HG02588 (cell line): ENCODE measurements at regions not wholly inside any gene's neighbourhood (a gene's known extent, or its start where the extent isn't known, plus 50 kb on each side); places are given as distances from the start of the nearest gene placed in this dataset.

Experiments
- ATAC-seq: cut with Tn5 transposase; IDR thresholded peaks from one replicate; pipeline ENCODE4 v1.9.1; 2021; ENCODE audit warnings: mild to moderate bottlenecking, moderate library complexity; ENCODE audit not compliant: unreplicated experiment

DNA sequence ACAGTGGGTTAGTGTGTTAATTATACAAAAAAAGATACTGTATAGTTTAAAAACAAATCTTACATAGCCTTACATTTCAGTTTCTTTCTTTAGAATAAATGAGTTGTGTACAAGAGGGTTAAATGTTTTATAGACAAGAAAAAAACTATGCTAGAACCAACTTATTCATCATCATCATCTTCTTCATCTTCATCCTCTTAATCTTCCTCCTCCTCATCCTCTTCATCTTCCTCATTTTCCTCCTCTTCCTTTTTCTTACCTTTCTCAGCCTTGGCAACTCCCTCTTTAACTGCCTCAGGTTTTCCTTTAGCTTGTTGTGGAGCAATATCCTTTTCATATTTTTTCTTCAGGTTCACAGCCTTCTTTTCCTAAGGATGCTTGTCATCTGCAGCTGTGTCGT, 53.7 kb downstream of the RPS12 start:
- no peak for ATAC-seq

DNA sequence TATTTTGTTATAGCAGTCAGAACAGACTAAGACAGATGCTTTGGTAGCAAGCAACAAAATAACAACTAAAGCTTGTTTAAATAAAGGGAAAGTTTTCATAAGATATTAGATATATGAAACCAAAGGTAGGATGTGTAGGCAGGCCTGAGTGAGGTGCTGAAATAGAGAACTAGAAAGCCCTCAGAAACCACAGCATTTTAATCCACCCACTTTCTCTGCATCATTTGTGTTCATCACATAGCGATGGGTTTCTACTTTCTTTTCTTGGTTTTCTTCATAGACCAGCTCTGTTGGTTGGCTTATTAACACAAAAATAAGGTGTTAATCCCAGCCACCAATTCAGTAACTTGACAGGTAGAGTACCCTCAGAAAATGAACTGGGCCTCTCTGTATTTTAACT, 58.6 kb downstream of the RPS12 start:
- ATAC-seq: peak; percentile 100

DNA sequence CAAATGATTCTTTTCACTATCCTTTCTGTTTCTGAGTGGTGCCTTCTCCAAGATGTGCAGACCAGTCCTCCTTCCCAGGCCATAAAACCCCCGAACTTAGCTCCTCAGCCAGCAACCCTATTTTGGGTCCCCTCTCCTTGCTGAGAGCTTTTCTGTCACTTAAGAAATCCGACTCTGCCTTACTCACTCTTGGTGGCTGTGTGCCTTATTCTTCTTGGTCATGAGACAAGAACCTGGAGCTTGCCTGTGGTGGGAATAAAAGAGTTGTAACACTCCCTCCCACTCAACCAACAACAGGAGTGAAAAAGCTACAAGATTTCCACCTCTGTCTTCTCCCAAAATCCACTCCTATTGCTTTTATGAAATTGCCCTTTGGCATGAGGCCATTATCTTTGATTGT, 62.6 kb downstream of the RPS12 start:
- ATAC-seq: no peak

DNA sequence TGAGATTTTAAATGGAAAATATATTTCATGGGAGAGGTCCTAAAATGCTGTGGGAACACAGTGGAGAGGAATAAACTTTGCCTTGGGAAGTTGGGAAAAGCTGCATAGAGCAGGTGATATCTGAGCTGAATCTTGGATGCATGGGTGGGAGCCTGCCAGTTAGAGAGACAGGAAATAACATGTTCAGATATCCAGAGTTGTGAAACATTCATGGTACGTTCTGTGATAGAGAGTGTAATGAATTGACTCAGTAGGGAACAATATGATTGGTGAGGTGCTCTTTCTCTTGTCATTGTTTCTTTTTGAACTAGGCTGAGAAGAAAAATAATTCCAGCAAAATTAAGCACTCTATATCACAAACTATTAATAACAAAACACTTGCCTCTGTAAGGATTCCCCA, 72.8 kb downstream of the RPS12 start:
- ATAC-seq: no peak

DNA sequence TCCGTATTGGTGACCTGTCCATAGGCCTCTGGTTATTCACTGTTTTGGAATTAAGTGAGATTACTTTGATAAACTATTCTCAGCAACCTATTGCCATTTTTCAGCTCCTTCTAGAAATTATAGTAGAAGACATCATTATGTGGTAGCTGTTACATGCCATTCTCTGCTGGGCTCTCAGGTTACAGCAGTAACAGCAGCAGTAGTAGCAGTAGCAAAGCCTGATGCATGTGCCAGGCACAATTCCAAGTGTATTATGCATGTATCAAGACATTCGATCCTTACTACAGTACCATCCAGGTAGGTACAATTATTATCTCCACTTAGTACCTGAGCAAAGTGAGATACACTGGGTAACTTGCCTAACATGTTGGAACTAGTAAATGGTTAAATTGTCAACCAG, 74.3 kb downstream of the RPS12 start:
- ATAC-seq: no peak

DNA sequence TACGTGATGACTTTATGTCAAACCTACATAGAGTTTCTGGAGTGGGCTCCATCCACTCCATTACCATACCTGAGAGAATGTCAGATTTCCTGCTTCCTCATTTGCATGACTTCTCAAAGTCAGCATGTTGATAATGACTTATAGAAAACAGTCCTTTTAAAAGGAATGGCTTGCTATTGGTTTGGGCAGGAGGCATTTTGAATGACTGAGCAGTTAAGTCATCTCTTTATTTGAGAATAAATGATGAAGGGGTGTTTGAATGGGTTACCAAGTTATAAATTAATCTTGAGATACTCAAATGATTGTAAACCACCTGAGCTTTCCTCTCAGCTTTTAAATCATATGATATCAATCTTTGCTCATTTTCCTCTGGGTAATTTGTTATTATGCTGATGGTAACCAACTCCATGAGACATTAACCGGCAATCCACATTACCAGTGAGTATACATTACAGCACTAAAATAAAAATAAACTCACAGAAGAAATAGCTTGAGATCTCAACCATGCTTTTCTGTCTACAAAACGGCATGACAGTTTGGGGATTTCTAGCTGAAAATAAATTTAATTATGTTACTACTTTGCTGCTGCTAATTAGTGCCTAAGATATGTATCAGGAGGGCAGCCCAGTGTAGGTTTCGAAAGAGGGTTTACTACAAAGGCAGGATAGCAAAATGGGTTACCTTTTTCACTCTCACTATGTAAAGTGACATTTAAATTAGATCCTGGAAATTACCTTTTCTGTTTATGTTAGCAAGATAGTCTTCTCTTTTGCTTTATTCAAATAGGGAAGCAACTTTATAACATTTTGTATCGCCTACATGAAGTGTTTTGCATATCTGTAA, 78.8 kb downstream of the RPS12 start:
- ATAC-seq: no peak

DNA sequence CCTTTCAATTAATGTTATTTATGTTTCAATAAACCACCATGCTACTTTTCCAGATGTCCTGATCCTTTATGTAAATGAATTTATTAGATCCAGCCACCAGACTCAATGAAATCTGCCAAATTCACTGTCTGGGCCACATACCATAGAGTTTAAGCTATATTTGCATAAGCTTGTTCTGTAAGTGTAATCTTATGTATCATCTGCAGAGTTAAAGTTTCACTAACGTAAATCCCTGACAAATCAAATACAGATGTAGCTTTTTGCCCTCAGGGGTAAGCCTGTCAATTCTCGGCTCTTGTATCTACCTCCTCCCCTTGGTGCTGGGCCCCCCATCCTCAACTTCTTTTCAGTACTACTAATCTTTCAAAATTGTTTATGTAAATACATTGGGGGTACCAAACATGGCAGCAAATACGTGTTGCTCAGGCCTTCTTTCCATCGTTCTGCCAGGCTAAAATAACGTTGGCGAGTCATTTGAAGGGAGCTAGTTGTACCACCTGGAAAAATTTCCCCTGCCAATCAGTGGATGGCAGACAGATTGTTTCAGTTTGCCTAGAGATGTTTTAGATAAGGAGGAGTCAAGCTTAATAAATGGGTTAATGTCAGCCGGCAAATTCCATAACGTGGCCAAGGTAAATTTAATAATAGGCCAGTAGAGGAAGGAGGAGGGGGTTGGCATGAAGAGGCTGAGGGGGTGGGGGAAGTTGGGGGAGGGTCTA, 79.6 kb downstream of the RPS12 start:
- no peak for ATAC-seq

DNA sequence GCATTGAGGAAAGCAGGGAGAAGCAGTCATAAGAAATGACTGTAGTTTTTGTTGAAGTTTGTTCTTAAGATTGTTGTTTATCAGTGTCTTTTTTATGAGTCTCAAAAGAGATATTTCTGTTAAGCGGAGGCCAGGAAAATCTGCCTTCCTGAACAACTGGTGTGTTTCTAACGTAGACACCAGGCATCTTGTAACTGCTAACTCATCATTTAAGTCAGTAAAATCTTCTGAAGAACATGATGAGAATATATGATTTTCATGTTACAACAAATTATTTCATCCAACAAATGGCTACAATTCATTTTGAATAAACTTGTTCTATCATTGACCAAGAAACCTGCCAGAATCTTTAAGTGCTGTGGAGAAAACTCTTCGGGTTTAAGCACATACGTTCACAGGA, 84.0 kb downstream of the RPS12 start:
- ATAC-seq: no peak

DNA sequence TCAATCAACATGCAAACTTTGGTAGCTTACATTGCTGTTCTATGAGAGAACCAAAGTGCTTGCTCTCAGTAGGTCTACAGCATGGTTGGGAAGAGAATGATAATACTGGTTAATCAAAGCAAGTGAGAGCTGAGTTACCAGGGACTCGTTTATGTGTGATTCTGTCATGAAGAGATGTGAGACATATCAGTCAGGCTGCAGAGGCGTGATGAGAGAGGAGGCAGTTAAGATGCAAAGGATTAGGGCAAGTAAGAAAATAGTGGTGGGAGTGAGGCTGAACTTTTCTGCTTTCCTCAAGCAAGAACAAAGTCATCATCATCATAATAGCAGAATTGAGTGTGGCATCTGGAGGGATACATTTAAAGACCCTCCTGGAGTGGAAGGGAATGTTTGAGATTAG, 86.5 kb downstream of the RPS12 start:
- no peak for ATAC-seq

DNA sequence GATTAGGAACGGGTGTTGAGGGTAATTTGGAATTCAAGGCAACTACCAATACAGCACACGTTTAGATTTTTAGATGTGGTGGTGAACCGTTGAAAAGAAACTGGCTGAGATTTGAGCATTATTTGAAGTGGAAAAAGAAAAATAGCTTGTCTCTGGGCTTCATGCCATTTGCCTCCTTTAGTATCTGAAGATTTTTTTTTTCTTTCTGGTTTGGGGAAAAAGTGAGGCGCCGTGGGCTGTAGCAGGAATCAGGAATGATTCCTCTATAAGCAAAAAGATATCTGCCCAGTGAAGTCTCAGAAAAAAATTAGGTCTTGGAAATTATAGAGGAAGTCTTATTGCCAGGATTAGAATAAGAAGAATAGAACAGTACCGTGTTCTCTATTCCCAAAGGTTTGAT, 88.5 kb downstream of the RPS12 start:
- no peak for ATAC-seq

DNA sequence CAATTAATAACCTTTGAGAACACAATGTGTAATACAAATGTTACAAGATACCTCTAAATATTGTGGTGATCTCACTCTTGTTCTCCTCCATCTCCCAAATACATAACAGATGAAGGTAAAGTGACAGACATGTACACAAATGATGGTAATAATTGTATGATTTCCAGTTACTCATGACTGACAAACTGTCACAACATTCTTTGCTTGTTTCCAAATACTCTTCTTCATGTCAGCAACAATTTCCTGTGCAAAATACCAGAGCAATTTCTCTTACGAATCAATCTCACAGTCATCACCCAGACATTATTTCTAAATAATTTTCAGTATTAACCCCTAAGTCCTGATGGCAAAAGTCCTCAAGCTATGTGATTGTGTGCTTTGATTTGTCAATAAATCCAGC, 92.9 kb downstream of the RPS12 start:
- ATAC-seq: no peak

DNA sequence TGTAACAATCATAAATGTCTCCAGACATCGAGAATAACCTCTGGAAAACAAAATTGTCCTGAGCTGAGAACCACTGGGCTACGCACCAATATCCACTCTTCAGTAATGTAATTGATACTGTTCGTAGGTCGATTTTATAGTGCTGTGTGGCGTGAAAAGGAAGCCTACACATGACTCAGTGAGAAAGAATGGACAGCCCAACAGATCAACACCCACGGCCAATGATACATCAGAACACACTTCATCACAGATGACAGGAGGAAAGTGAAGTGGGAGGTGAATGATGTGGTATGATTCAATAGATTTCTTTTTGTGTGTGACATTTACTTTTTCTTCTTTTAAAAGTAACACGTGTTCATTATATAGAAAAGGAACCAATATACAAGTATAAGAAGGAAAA, 93.5 kb downstream of the RPS12 start:
- ATAC-seq: no peak

DNA sequence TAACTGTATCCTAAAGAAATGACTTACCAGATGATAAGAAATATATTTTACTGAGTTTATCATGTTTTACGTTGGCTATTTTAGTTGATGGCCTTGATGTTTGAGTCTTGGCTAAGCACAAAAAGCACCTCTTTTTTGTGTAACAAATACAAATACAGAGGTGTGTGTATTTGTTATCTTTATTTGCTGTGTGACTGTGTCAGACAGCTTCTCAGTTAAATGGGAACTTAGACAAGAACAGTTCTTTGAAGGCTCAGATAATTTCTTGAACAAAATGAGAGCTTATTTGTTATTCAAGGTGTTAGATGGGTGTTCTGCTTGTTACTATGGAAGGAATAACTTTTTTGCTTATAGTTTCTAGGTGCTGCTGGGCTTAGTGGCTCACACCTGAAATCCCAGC, 95.4 kb downstream of the RPS12 start:
- no peak for ATAC-seq

DNA sequence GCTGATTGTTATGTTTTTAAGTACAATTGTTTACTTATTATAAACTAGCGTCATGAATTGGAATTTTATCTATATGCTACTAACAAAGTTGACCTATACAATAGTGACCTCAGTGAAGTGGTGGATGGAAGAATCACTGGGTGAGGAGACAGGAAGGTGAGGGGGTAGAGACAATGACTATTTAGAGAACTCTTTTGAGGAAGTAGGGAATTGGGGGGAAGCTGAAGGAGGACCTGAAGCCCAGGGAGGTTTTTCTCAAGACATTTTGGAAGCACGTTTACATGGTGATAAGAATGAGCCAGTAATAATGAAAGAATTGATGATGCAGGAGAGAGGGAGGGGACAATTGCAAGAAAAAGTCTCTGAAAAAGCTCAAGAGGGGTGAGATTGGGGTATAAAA, 96.4 kb downstream of the RPS12 start:
- ATAC-seq: no peak

DNA sequence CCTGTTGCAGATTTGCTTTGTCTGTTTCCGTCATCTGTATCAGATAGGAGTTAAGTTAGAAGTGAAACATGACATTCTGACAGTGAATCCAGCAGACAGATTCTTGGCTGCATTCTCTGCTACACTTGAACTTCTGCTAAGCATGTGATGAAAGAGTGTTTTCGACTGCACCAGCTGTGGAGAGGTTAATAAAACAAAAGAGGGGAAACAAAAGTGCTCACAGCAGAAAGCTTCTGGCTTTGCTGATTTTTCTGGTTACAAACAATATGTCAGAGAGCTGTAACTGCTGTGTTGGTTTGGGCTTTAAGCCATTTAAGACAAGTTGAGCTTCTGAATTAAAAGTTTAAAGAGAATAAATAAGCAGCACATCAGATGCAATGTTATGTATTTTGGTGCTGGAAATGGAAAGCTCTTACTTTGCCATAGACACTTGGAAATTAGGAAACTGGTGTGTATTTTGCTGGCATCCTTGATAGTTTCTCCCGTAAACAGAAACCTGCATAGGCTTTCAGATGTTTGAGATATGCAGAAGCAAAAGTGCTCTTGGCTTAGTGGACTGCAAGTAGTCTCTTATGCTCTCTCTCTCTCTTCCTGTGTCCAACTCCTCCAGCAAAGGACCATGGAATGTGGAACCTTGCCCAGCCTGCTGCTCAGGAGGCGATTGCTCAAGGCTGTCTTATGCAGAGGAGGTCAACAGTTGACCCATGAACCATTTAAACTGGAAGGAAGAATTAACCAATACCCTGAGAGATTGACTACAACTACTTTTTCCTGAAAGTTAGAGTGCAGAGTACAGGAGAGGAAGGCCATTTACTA, 104.9 kb downstream of the RPS12 start:
- no peak for ATAC-seq

DNA sequence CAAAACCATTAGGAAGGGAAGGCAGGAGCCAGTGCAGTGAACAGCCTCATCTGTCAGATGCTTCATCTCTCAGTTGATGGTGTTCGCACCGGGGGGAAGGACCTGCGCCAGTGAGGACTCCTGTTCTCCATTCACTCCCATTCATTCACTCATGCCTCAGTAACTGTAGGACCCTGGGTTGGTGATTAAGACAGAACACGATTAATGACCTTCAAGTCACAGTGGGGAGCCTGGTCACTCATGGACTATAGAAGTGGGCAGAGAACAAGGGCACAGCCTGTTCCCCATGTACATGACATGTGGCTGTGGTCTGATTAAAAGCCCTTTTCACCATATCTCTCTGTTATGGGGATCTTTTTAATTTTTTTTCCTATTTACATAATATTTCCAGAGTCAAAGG, 113.3 kb downstream of the RPS12 start:
- ATAC-seq: no peak

DNA sequence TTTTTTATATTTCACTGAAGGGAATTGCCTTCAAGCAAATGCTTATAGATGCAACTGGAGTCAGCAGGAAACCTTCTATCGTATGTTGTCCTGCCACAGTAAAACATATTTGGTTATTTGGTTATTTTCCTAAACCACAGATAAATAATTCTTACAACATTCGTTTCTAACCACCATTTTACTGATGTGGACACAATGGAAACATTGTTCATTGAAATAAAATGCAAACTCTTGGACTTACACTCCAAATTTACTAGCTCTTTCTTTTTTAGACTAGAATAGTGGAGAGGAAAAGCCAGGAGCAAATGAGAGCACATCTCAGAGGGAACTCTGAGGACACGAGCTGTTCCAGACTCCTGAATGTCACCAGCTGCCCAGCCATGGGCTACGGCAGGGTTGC, 114.8 kb downstream of the RPS12 start:
- no peak for ATAC-seq

DNA sequence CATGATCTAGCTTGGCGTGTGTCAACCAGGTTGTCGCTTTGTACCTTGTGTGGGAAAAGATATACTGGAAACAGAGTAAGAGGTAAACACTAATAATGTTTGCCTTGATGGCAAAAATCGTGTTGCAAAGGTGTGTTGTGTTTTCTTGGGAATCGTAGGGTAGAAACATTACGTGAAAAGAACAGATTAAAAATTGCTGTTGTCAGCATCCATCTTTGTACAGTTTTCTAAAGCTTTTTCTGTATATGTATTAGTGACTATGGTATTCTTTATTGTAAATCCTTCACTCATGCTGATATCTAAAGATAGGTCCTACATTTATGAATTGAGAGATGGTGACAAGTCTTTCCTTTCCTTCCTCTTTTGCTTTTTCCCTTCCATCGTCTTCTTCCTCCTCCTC, 116.9 kb downstream of the RPS12 start:
- no peak for ATAC-seq

DNA sequence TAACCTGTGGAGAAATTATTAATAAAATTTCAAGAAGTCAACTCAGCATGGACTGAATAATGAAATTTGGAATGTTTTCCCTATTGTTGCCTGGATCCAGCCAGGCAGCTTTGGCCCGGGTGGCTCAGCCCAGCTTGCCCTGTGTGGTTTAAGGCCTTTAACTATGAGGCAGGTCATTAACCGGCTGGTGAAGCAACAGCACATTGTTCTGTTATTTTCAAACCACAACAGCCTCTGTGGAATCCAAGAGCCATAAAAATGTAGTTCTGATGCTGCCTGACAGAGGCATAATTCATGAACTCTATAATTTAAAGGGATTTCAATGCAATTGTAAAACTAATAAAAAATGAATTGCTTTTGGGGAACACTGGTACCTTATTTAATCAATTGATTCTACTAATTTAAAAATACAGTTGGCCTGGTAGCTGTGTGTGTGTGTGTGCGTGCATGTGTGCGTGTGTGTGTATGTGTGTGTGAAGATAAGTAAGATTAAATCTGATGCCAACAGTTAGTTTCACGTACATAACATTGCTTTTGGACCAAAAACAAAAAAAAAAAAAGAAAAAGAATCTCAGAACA, 117.7 kb downstream of the RPS12 start:
- ATAC-seq: no peak

DNA sequence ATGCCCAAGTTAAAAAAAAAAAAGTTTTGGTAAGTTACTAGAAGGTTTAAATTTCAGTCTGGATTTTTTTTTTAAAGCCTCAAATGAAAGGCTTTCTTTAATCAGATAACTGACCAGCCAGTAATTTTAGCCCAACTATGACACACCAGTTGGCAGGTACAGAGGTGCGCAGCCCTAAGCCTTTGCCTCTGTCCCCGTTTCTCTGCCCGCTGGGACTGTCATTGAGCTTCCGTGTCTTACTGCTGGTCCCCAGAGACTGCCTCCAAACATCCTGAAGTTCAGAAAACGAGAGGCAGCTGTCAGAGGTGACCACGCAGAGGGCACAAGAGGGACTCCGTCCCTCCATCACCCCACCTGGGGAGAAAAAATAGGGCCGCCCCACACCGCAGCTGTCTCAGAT, 118.2 kb downstream of the RPS12 start:
- no peak for ATAC-seq

DNA sequence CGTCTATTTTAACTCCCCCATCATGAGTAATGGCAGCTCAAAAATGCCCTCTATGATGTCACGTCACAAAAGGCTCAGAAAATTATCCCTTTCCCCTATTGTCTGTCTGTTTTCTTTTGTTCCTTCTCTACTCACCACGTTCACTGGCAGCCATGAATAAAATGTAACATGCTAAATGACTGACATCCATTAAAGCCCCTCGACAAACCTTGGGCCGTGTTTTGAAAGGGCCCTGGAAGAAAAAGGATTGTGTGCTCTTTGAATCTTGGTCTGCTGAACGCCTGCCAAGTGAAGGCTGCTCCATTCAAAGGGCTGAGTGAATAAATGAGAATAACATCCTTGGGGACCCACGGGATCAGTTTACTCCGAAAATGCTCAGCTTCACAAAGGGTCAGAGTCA, 118.7 kb downstream of the RPS12 start:
- no peak for ATAC-seq
